ENCODE measurements at regions not wholly inside any gene's neighbourhood (a gene's known extent, or its start where the extent isn't known, plus 50 kb on each side); places are given as distances from the start of the nearest gene placed in this dataset.

GRCh38 chr14:55800156-55800785 lies 220.3 kb downstream of the KTN1 start:
- no peak for DNase-seq (ENCODE audit: extremely low spot score)
- no peaks in the 10 kb centered on the region for H3K27me3 ChIP-seq
- H3K9me3 ChIP-seq = no peaks in the 10 kb centered on the region
- H3K27ac ChIP-seq (replicated peaks in 1 of 4) = no peak overlapping the region
- intact Hi-C loops (cut with DNase I) = no loop called here
- no peaks in the 10 kb centered on the region for H3K4me1 ChIP-seq
- TF ChIP-seq POLR2A (IDR thresholded peaks at IDR 0.05; ENCODE audit: low read depth) = no peak
- TF ChIP-seq, protein P1, sequence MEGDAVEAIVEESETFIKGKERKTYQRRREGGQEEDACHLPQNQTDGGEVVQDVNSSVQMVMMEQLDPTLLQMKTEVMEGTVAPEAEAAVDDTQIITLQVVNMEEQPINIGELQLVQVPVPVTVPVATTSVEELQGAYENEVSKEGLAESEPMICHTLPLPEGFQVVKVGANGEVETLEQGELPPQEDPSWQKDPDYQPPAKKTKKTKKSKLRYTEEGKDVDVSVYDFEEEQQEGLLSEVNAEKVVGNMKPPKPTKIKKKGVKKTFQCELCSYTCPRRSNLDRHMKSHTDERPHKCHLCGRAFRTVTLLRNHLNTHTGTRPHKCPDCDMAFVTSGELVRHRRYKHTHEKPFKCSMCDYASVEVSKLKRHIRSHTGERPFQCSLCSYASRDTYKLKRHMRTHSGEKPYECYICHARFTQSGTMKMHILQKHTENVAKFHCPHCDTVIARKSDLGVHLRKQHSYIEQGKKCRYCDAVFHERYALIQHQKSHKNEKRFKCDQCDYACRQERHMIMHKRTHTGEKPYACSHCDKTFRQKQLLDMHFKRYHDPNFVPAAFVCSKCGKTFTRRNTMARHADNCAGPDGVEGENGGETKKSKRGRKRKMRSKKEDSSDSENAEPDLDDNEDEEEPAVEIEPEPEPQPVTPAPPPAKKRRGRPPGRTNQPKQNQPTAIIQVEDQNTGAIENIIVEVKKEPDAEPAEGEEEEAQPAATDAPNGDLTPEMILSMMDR (IDR thresholded peaks at IDR 0.05) = no peak
- no peak for TF ChIP-seq EP300 (IDR thresholded peaks at IDR 0.05)
- TF ChIP-seq POLR2AphosphoS5 (IDR thresholded peaks at IDR 0.05) = no peak
- no peaks in the 10 kb centered on the region for H3K36me3 ChIP-seq
- no peak overlapping the region for H3K4me3 ChIP-seq
- 88% methylated on average over 3 of the region's 3 CpGs for WGBS

GRCh38 chr14:55801121-55801520 lies 221.1 kb downstream of the KTN1 start:
- Histone ChIP-seq H3K36me3 (no peaks in the 10 kb centered on the region), H3K27me3 (no peaks in the 10 kb centered on the region), H3K4me1 (no peaks in the 10 kb centered on the region), H3K27ac (replicated peaks in 1 of 4) (no peak overlapping the region), H3K9me3 (no peaks in the 10 kb centered on the region), H3K4me3 (no peak overlapping the region)
- TF ChIP-seq EP300 (IDR thresholded peaks at IDR 0.05) (no peak), POLR2AphosphoS5 (IDR thresholded peaks at IDR 0.05) (no peak), POLR2A (IDR thresholded peaks at IDR 0.05; ENCODE audit: low read depth) (no peak)
- TF ChIP-seq, protein P1 (IDR thresholded peaks at IDR 0.05) = no peak
- intact Hi-C loops (cut with DNase I) = no loop called here
- no peak for DNase-seq (ENCODE audit: extremely low spot score)
- WGBS = 0% methylated on average over 1 of the region's 1 CpG

- Histone ChIP-seq H3K4me1 (peaks cover 0 to 13% (median 8%) of the 10 kb centered on the region in 4 donors), H3K27me3 (no peaks in the 10 kb centered on the region), H3K9me3 (no peaks in the 10 kb centered on the region), H3K27ac (replicated peaks in 1 of 4) (no peak overlapping the region), H3K4me3 (no peak overlapping the region), H3K36me3 (no peaks in the 10 kb centered on the region)
- no peak for DNase-seq (ENCODE audit: extremely low spot score)
- intact Hi-C loops (cut with DNase I) = no loop called here
- 83% methylated on average over 4 of the region's 4 CpGs for WGBS
- TF ChIP-seq POLR2A (IDR thresholded peaks at IDR 0.05; ENCODE audit: low read depth) (no peak), EP300 (IDR thresholded peaks at IDR 0.05) (no peak), POLR2AphosphoS5 (IDR thresholded peaks at IDR 0.05) (no peak)
- TF ChIP-seq, protein P1 (IDR thresholded peaks at IDR 0.05) = no peak
Measured at GRCh38 chr14:55802986-55803872, 223.2 kb downstream of the KTN1 start.

DNA sequence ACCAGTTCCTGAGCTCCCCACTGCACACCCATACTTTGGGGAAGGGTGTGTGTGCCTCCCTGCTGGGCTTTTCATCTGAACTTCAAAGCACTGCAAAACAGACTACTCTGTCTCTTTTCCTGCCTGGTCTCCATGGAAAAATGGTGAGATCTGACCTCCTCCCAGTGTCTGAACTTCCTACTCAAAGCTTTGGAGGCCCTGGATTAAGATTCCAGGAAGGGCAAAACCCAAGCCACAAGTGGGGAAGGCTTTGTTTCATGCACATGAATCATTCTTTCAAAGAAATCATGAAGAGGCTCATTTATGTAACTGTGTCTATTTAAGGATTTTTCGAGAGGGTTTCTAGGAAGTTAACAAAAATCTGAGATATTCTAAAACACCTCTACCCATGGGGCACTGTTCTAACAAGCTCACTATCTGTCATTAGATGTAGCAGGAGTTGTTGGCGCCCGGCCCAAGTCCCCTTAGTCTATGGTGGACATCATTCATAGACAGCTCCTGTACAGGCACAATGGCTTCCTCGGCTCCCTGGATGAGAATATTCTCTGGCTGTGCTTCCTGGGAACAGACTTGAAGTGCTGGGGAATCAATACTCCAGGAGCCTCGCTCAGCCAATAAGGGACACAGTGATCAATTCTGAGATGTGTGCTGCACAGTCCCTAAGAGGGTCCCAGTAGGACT lies 224.0 kb downstream of the KTN1 start:
- Histone ChIP-seq H3K4me1 (peaks cover 0 to 13% (median 8%) of the 10 kb centered on the region in 4 donors), H3K36me3 (no peaks in the 10 kb centered on the region), H3K4me3 (no peak overlapping the region), H3K27me3 (no peaks in the 10 kb centered on the region), H3K9me3 (no peaks in the 10 kb centered on the region), H3K27ac (replicated peaks in 1 of 4) (no peak overlapping the region)
- TF ChIP-seq POLR2AphosphoS5 (IDR thresholded peaks at IDR 0.05) (no peak), POLR2A (IDR thresholded peaks at IDR 0.05; ENCODE audit: low read depth) (no peak), EP300 (IDR thresholded peaks at IDR 0.05) (no peak)
- TF ChIP-seq, protein P1 (IDR thresholded peaks at IDR 0.05) = no peak
- no peak for DNase-seq (ENCODE audit: extremely low spot score)
- intact Hi-C loops (cut with DNase I) = no loop called here
- WGBS = 93% methylated on average over 5 of the region's 5 CpGs
